HG02852 (cell line): ENCODE measurements at regions not wholly inside any gene's neighbourhood (a gene's known extent, or its start where the extent isn't known, plus 50 kb on each side); places are given as distances from the start of the nearest gene placed in this dataset.

Experiments
- ATAC-seq: cut with Tn5 transposase; IDR thresholded peaks from one replicate; pipeline ENCODE4 v1.9.1; 2021; ENCODE audit warnings: mild to moderate bottlenecking, moderate library complexity; ENCODE audit not compliant: unreplicated experiment

GRCh38 chr20:11832851-11833250, 84.8 kb upstream of the BTBD3 start:
- no peak for ATAC-seq

- no peak for ATAC-seq
Observed at GRCh38 chr20:11833825-11834224, 83.9 kb upstream of the BTBD3 start.

GRCh38 chr20:11838076-11838636, 79.5 kb upstream of the BTBD3 start:
- ATAC-seq: no peak

- ATAC-seq: no peak
Observed at GRCh38 chr20:11841972-11842461, 75.7 kb upstream of the BTBD3 start.

- no peak for ATAC-seq
Observed at GRCh38 chr20:11843289-11843688, 74.4 kb upstream of the BTBD3 start.

GRCh38 chr20:11844691-11845090, 73.0 kb upstream of the BTBD3 start:
- no peak for ATAC-seq

- no peak for ATAC-seq
Observed at GRCh38 chr20:11845340-11845739, 72.4 kb upstream of the BTBD3 start.

GRCh38 chr20:11846131-11846530, 71.6 kb upstream of the BTBD3 start:
- no peak for ATAC-seq

GRCh38 chr20:11847827-11848226, 69.9 kb upstream of the BTBD3 start:
- ATAC-seq: no peak

- ATAC-seq: no peak
Observed at GRCh38 chr20:11849270-11849915, 68.3 kb upstream of the BTBD3 start.

- no peak for ATAC-seq
Observed at GRCh38 chr20:11849976-11850670, 67.6 kb upstream of the BTBD3 start.

GRCh38 chr20:11850901-11851300, 66.8 kb upstream of the BTBD3 start:
- no peak for ATAC-seq

- no peak for ATAC-seq
Observed at GRCh38 chr20:11851646-11852045, 66.0 kb upstream of the BTBD3 start.

GRCh38 chr20:11852189-11852588, 65.5 kb upstream of the BTBD3 start:
- ATAC-seq: no peak

GRCh38 chr20:11852811-11853210, 64.9 kb upstream of the BTBD3 start:
- ATAC-seq: no peak

GRCh38 chr20:11853359-11853758, 64.3 kb upstream of the BTBD3 start:
- ATAC-seq: no peak

- ATAC-seq: no peak
Observed at GRCh38 chr20:11861479-11861878, 56.2 kb upstream of the BTBD3 start.

GRCh38 chr20:11867291-11867919, 50.3 kb upstream of the BTBD3 start:
- ATAC-seq: no peak
